ENCODE measurements at regions not wholly inside any gene's neighbourhood (a gene's known extent, or its start where the extent isn't known, plus 50 kb on each side); places are given as distances from the start of the nearest gene placed in this dataset.

DNA sequence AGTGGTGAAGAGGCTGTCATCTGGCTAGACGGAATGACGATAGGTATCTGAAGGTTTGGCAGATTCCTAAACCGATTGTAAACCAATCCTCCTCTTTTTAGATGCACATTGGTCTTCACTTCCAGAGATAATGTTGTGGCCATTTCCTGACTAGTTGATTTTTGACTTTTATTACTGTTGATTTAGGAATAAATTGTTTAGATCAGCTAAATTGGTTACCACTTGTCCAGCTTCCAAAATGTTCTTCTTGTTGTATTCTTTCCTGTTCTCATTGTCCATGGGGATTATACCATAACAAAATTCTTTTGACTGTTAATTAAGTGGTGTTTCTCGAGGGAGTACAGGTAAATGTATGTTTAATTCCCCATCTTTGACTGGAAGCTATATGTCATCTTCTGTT is 119.7 kb downstream of the MACROH2A1 start:
- no peaks in the 10 kb centered on the region for H3K36me3 ChIP-seq
- H3K27me3 ChIP-seq, result no peaks in the 10 kb centered on the region
- no peak for TF ChIP-seq POLR2A (IDR thresholded peaks at IDR 0.05)
- TF ChIP-seq, protein P1, sequence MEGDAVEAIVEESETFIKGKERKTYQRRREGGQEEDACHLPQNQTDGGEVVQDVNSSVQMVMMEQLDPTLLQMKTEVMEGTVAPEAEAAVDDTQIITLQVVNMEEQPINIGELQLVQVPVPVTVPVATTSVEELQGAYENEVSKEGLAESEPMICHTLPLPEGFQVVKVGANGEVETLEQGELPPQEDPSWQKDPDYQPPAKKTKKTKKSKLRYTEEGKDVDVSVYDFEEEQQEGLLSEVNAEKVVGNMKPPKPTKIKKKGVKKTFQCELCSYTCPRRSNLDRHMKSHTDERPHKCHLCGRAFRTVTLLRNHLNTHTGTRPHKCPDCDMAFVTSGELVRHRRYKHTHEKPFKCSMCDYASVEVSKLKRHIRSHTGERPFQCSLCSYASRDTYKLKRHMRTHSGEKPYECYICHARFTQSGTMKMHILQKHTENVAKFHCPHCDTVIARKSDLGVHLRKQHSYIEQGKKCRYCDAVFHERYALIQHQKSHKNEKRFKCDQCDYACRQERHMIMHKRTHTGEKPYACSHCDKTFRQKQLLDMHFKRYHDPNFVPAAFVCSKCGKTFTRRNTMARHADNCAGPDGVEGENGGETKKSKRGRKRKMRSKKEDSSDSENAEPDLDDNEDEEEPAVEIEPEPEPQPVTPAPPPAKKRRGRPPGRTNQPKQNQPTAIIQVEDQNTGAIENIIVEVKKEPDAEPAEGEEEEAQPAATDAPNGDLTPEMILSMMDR (IDR thresholded peaks at IDR 0.05), result no peak
- DNase-seq, result no peak
- no peak overlapping the region for H3K4me3 ChIP-seq
- no peaks in the 10 kb centered on the region for H3K9me3 ChIP-seq
- intact Hi-C loops (cut with DNase I), result no loop called here
- no peak overlapping the region for H3K27ac ChIP-seq
- WGBS, 2 donors, result 82 to 83% methylated on average over 4 of the region's 4 CpGs
- peaks cover 0 to under 1% (median 0%) of the 10 kb centered on the region in 3 donors for H3K4me1 ChIP-seq

DNA sequence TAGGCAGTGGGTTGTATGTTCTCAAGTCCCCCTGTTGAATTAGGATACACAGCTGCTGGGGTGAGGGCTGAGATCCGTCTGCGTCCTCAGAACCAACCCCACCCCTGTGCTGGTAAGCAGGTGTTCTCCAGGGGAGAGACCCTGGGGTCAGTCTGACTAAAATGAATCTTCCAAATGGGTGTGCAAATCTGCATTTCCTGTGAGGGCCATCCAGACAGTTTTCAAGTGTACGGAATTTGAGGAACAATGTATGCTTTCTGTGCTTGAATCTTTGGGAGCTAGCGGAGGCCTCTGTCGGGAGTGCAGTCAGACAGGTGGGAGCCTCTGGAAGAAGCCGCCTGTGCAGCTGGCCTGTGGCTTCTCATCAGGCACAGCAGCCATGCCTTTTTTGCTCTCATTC is 122.9 kb downstream of the MACROH2A1 start:
- Histone ChIP-seq H3K27ac (no peak overlapping the region), H3K36me3 (no peaks in the 10 kb centered on the region), H3K4me3 (no peak overlapping the region), H3K4me1 (peaks cover 0 to 20% (median 0%) of the 10 kb centered on the region in 3 donors), H3K27me3 (no peaks in the 10 kb centered on the region), H3K9me3 (no peaks in the 10 kb centered on the region)
- DNase-seq, result no peak
- intact Hi-C loops (cut with DNase I), result no loop called here
- WGBS, 2 donors, result 69 to 79% methylated on average over 6 of the region's 6 CpGs
- TF ChIP-seq, protein P1 (IDR thresholded peaks at IDR 0.05), result no peak
- no peak for TF ChIP-seq POLR2A (IDR thresholded peaks at IDR 0.05)

DNA sequence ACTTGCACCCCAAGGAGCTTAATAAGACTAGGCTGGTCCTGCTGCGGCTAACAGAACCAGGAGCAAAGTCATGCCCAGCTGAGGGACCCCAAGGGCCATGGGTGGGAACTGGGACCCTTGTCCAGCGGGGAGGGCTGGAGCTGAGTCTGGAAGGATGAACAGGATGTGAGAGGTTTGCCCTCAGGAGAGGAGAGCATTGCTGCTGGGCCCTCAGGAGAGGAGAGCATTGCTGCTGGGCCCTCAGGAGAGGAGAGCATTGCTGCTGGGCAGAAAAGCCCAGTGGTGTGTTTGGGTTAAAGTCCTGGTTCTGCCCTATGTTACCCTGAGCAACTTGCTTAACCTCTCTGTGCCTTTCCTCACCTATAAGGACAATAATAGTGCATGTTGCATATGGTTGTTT is 125.8 kb downstream of the MACROH2A1 start:
- no peak for DNase-seq
- no peak for TF ChIP-seq POLR2A (IDR thresholded peaks at IDR 0.05)
- TF ChIP-seq, protein P1 (IDR thresholded peaks at IDR 0.05), result no peak
- intact Hi-C loops (cut with DNase I), result no loop called here
- H3K27me3 ChIP-seq, result no peaks in the 10 kb centered on the region
- H3K4me3 ChIP-seq, result no peak overlapping the region
- WGBS, 2 donors, result 94% methylated on average over 2 of the region's 2 CpGs; no CpG with 5 or more reads in 1 of the 2 donors
- H3K4me1 ChIP-seq, result peaks cover 7 to 42% (median 12%) of the 10 kb centered on the region in 3 donors
- H3K36me3 ChIP-seq, result no peaks in the 10 kb centered on the region
- no peaks in the 10 kb centered on the region for H3K9me3 ChIP-seq
- no peak overlapping the region for H3K27ac ChIP-seq

DNA sequence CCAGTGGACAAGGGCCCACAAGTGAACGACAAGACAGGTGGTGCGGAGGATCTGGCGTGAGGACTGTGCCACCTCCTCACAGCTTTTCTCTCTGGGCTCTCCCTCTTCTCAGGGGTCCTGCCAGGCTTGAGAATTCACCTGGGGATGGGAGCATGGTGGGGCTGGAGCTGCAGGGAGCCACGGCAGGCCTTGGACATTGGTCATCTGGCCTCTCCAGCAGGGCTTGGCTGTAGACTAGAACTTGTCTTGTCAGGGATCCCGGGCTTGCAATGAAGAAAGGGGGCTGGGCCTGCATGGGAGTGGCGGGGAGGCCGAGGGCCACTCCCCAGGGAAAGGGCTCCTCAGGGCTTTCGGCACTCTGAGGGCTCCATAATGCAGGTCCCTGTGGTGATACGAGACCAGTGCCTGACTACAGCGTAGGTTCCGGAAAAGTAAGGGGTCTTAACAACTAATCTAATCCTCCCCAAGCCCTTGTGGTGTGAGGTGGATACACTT is 126.7 kb downstream of the MACROH2A1 start:
- H3K4me3 ChIP-seq, result no peak overlapping the region
- 66 to 78% methylated on average over 7 to 8 of the region's 11 CpGs for WGBS, 2 donors
- H3K36me3 ChIP-seq, result no peaks in the 10 kb centered on the region
- no peaks in the 10 kb centered on the region for H3K9me3 ChIP-seq
- intact Hi-C loops (cut with DNase I), result no loop called here
- H3K27ac ChIP-seq, result peak overlapping the region in 1 of 4 donors; percentile 25
- no peak for DNase-seq
- peaks cover 7 to 45% (median 12%) of the 10 kb centered on the region in 3 donors for H3K4me1 ChIP-seq
- TF ChIP-seq, protein P1 (IDR thresholded peaks at IDR 0.05), result no peak
- TF ChIP-seq POLR2A (IDR thresholded peaks at IDR 0.05), result no peak
- H3K27me3 ChIP-seq, result no peaks in the 10 kb centered on the region

DNA sequence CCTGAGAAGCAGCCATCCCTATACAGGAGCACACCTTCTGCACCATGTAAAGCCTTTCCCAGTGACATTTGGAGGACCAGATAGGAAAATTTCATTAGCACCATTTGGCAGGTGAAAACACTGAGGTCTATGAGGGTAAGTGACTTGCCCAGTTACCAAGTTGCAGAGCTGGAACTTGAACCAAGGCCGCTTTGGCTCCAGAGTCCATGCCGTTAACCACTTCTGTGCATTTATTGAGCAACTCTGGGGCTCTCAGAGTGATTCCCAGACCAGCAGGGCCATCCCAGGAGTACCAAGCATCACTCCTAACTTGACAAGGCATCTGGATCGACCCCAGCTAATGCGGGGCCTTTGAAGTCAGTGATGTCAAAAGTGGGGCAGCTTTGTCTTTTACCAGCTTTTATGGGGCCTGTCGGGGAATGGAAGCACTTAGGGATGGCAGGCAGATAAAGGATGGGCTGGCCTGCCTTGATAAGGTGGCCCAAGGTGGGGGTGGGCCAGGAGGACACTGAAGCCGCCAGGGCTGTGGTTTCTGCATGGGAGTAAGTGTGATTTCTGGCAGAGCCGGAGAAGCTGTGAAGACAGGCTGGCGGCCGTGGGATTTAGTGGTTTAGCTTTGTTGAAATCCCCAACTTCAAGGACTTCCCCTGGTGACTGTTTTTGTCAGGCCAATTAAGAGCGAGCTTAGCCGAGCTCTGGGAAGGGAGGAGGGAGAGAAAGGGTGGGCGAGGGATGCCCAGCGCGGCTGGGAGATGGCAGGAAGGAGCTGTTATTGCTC is 127.3 kb downstream of the MACROH2A1 start:
- Histone ChIP-seq H3K27me3 (no peaks in the 10 kb centered on the region), H3K27ac (peak overlapping the region in 1 of 4 donors; percentile 25), H3K36me3 (no peaks in the 10 kb centered on the region), H3K9me3 (no peaks in the 10 kb centered on the region), H3K4me3 (no peak overlapping the region), H3K4me1 (peaks cover 7 to 52% (median 14%) of the 10 kb centered on the region in 3 donors)
- 51 to 71% methylated on average over 8 to 10 of the region's 14 CpGs for WGBS, 2 donors
- no peak for DNase-seq
- no peak for TF ChIP-seq POLR2A (IDR thresholded peaks at IDR 0.05)
- TF ChIP-seq, protein P1 (IDR thresholded peaks at IDR 0.05), result no peak
- intact Hi-C loops (cut with DNase I), result no loop called here

Data from esophagus squamous epithelium (tissue), 5 donors.